Fibroblast of mammary gland (primary cell): ENCODE measurements at regions not wholly inside any gene's neighbourhood (a gene's known extent, or its start where the extent isn't known, plus 50 kb on each side); places are given as distances from the start of the nearest gene placed in this dataset.

ENCODE experiments used
- DNase-seq: peaks from one replicate; pipeline ENCODE4 v3.0.0-alpha.2; 2010; ENCODE audit warnings: low read depth
- H3K4me3 ChIP-seq: 2 replicates; pipeline ENCODE4 v1.5.1; 2011; ENCODE audit warnings: low read depth, mild to moderate bottlenecking, low read length, moderate library complexity; ENCODE audit not compliant: control insufficient read depth
- TF ChIP-seq, protein P1 (sequence below): conservative IDR thresholded peaks from 2 replicates; pipeline ENCODE4 v1.5.1; 2011; ENCODE audit warnings: low read depth, low read length, inconsistent platforms; ENCODE audit not compliant: control insufficient read depth, insufficient read depth

GRCh38 chr16:13291591-13292333 lies 390.4 kb downstream of the SHISA9 start:
- H3K4me3 ChIP-seq: no peak overlapping the region
- no peak for DNase-seq
- TF ChIP-seq, protein P1, sequence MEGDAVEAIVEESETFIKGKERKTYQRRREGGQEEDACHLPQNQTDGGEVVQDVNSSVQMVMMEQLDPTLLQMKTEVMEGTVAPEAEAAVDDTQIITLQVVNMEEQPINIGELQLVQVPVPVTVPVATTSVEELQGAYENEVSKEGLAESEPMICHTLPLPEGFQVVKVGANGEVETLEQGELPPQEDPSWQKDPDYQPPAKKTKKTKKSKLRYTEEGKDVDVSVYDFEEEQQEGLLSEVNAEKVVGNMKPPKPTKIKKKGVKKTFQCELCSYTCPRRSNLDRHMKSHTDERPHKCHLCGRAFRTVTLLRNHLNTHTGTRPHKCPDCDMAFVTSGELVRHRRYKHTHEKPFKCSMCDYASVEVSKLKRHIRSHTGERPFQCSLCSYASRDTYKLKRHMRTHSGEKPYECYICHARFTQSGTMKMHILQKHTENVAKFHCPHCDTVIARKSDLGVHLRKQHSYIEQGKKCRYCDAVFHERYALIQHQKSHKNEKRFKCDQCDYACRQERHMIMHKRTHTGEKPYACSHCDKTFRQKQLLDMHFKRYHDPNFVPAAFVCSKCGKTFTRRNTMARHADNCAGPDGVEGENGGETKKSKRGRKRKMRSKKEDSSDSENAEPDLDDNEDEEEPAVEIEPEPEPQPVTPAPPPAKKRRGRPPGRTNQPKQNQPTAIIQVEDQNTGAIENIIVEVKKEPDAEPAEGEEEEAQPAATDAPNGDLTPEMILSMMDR: no peak

DNA sequence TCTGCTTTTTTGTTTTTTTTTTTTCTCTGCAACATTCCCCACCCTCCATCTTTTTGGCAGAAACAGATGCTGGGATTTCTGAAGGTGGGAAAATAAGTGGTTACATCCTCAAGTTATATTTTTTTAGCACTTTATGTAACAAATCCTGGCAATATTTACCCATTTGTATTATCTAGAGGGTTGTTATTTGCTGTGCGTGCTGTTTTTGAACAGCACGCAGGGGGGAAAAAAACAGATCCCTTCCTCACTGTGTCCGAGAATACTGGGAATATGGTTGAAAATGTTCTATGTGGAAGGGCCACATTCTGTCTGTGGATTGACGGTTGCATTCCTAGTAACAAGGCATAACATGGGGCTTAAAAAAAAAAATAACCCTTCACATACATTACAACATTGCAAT lies 394.8 kb downstream of the SHISA9 start:
- TF ChIP-seq, protein P1: no peak
- H3K4me3 ChIP-seq: no peak overlapping the region
- DNase-seq: no peak

DNA sequence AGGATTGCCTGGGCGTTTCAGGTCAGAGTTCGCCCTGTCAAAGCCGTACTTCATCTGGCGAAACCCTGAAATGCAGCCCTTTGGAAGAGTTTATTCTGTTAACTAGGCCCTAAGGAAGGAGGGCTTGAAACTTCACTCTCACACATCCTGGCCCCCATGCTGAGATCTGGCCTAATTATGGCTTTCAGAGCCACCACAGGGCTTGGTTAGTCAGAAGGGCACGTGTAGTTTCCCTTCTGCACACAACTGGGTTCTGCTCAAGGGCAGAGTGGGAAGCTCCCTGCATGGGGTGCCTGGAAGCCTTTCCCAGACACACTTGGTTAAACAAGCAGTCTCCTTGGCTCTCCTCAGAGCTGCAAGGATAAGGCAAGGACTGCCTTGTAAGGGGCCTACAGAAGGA lies 397.3 kb downstream of the SHISA9 start:
- TF ChIP-seq, protein P1: no peak
- no peak overlapping the region for H3K4me3 ChIP-seq
- DNase-seq: no peak

DNA sequence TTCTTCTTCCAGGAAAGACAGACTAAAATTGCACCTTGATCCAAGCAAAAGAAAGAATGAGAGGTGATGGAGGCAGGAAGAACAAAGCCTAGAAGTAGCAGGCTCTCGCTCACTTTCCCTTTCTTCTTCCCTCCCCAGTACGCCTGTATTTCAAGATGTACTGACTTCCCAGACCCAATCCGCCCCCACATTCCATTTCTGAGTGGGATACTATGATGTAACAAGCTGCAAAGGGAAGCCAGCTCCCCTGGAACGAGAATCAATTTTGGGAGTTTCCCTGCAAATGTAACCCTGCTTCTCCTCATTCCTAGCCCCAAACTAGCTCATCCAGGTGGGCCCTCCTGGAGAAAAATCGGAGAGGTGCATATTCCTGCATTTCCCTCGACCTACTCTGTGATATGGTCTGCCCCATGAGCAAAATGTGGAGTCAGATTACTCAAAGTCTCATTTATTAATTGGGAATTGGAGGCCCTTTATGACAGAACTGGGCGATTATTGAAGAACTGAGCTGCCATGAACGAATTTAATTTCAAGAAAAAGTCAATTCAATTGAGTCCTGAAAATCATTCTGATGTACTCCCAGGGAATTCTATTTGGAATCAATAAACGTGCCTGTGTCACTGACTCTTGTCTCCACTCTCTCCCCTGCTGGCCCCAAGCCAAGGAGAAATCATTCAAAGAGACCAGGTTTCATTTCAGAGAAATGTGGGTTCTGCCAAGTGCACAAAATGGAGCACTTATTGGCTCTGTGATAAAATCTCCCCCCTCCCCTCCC lies 398.9 kb downstream of the SHISA9 start:
- TF ChIP-seq, protein P1: no peak
- DNase-seq: no peak
- H3K4me3 ChIP-seq: no peak overlapping the region

DNA sequence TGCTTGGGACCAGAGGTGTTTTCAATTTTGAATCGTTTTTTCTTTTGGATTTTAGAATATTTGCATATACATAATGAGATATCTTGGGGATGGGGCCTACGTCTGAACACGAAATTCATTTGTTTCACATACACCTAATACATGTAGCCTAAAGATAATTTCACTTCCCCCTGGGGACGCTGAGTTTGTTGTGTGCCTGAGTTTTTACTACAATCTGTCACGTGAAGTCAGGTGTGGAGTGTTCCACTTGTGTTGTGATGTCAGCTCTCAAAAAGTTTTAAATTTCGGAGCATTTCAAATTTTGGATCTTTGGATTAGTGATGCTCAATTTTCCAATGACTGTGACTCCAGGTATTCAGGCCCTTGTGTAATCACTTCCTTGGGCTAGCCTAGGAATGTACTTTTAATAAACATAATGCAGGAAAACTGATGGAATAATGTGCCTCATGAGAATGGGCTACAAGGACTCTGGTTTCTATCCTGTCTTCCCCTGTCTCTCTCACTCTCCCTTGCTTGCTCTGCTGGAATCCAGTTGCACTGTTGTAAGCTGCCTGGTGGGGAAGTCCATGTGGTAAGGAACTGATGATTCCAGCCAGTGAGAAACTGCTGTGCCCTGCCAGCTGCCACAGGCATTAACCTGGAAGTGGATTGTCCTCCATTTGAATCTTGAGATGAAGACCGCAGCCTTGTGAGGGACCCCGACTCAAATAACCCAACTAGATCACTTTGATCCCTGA lies 403.8 kb downstream of the SHISA9 start:
- peak; percentile 5 for DNase-seq
- TF ChIP-seq, protein P1: no peak

GRCh38 chr16:13306161-13306995 lies 405.0 kb downstream of the SHISA9 start:
- no peak overlapping the region for H3K4me3 ChIP-seq
- TF ChIP-seq, protein P1: no peak
- peak; percentile 19 for DNase-seq

More for the DNA sequence above, 403.8 kb downstream of the SHISA9 start:
- H3K4me3 ChIP-seq: no peak overlapping the region
